GM12878 (cell line): ENCODE measurements at regions not wholly inside any gene's neighbourhood (a gene's known extent, or its start where the extent isn't known, plus 50 kb on each side); places are given as distances from the start of the nearest gene placed in this dataset.

Experiments used
- ATAC-seq: fragments of 200-7000 bp; cut with Tn5 transposase; 3 replicates; pipeline ENCODE4 v1.9.1; 2020; ENCODE audit warnings: mild to moderate bottlenecking, moderate library complexity
- BruUV-seq: library from RNA; stranded (reverse); fragments of 400-500 nt; replicated peaks from 2 replicates; lab custom pipeline; 2021; lab: Mats Ljungman, UMichigan
- CTCF ChIA-PET: fragments of 300-600 bp; sonication (Branson Sonifier 250); formaldehyde crosslinking; extraction: SDS; loops from one replicate; lab custom pipeline; 2021; ENCODE audit warnings: inconsistent platforms; lab: Yijun Ruan, JAX
- POLR2A ChIA-PET: fragments of 350-600 bp; formaldehyde crosslinking; extraction: SDS; loops from one replicate; lab custom pipeline; 2021; ENCODE audit warnings: inconsistent platforms; lab: Charles Lee
- RAD21 ChIA-PET: fragments of 300-600 bp; sonication (Branson Sonifier 250); formaldehyde crosslinking; loops from one replicate; lab custom pipeline; 2023; ENCODE audit warnings: antibody characterized with exemption; ENCODE audit not compliant: unreplicated experiment; lab: Charles Lee
- SMC1A ChIA-PET: fragments of 300-600 bp; sonication (Branson Sonifier 250); formaldehyde crosslinking; loops from one replicate; lab custom pipeline; 2023; ENCODE audit not compliant: unreplicated experiment, uncharacterized antibody; lab: Charles Lee
- DNase-seq: peaks from one replicate; pipeline ENCODE4 v3.0.0-alpha.2; 2011; ENCODE audit warnings: low read depth, low spot score
- FAIRE-seq: peaks from 3 replicates; lab custom pipeline; 2011; peaks lifted over from hg19 to GRCh38; lab: Jason Lieb, UNC
- H2AFZ ChIP-seq: 2 replicates; pipeline ENCODE4 v1.6.0; 2011; ENCODE audit warnings: low read depth, low read length, control low read depth; ENCODE audit not compliant: control insufficient read depth
- H3K27ac ChIP-seq: 2 replicates; pipeline ENCODE4 v1.5.1; 2011; ENCODE audit warnings: control low read depth; ENCODE audit not compliant: control insufficient read depth, insufficient read depth
- H3K27me3 ChIP-seq, 2 experiments: replicated peaks in 1 of 2; 2 replicates each; pipeline versions ENCODE4 v1.6.0 to v1.6.1; 2011; ENCODE audit warnings: low read length in 1 of 2; ENCODE audit not compliant: control insufficient read depth in 2 of 2, insufficient read depth in 2 of 2
- H3K36me3 ChIP-seq, 2 experiments: 2 replicates each; pipeline ENCODE4 v1.5.1; 2011; ENCODE audit warnings: low read length in 1 of 2; ENCODE audit not compliant: control insufficient read depth in 2 of 2, insufficient read depth in 2 of 2
- H3K4me1 ChIP-seq: 2 replicates; pipeline ENCODE4 v1.6.1; 2011; ENCODE audit warnings: mild to moderate bottlenecking, low read length, moderate library complexity, mixed read lengths; ENCODE audit not compliant: control insufficient read depth, insufficient read depth
- H3K4me2 ChIP-seq: 2 replicates; pipeline ENCODE4 v1.6.0; 2011; ENCODE audit warnings: control low read depth; ENCODE audit not compliant: control insufficient read depth, insufficient read depth
- H3K4me3 ChIP-seq: fragments of 200-600 bp; sonication (generic); 2 replicates; pipeline ENCODE4 v1.5.1; 2016
- H3K79me2 ChIP-seq: 2 replicates; pipeline ENCODE4 v1.6.0; 2011; ENCODE audit warnings: low read length; ENCODE audit not compliant: control insufficient read depth, insufficient read depth
- H3K9ac ChIP-seq: 2 replicates; pipeline ENCODE4 v1.8.0; 2011; ENCODE audit warnings: low read length, control low read depth, mixed read lengths; ENCODE audit not compliant: control insufficient read depth, insufficient read depth
- H3K9me3 ChIP-seq: replicated peaks from 3 replicates; pipeline ENCODE4 v1.5.1; 2011; ENCODE audit warnings: mild to moderate bottlenecking, low read length; ENCODE audit not compliant: control insufficient read depth, insufficient read depth
- H4K20me1 ChIP-seq: 2 replicates; pipeline ENCODE4 v1.6.0; 2011; ENCODE audit not compliant: control insufficient read depth, insufficient read depth
- BMI1 ChIP-seq: fragments of 450-650 bp; IDR thresholded peaks from 2 replicates; pipeline ENCODE4 v1.6.1; 2016; ENCODE audit warnings: mild to moderate bottlenecking, moderate library complexity, borderline replicate concordance
- CHD1 ChIP-seq: IDR thresholded peaks from 2 replicates; pipeline ENCODE4 v1.6.1; 2012; ENCODE audit warnings: low read depth, low read length, improper control_type of control experiment
- DPF2 ChIP-seq: fragments of 450-650 bp; IDR thresholded peaks from 2 replicates; pipeline ENCODE4 v1.6.1; 2017; ENCODE audit warnings: mild to moderate bottlenecking
- FOS ChIP-seq: IDR thresholded peaks from 3 replicates; pipeline ENCODE4 v1.6.1; 2011; ENCODE audit warnings: borderline replicate concordance; ENCODE audit not compliant: insufficient read length; ENCODE audit errors: extremely low read depth
- GATAD2B ChIP-seq: fragments of 450-650 bp; conservative IDR thresholded peaks from 2 replicates; pipeline ENCODE4 v1.6.1; 2017; ENCODE audit warnings: low read depth, mild to moderate bottlenecking, moderate library complexity
- HCFC1 ChIP-seq: fragments of 150-350 bp; IDR thresholded peaks from 2 replicates; pipeline ENCODE4 v1.6.1; 2014; ENCODE audit warnings: low read length
- HDGF ChIP-seq: fragments of 450-650 bp; IDR thresholded peaks from 2 replicates; pipeline ENCODE4 v1.6.1; 2016; ENCODE audit warnings: antibody characterized with exemption
- PKNOX1 ChIP-seq: fragments of 450-650 bp; IDR thresholded peaks from 2 replicates; pipeline ENCODE4 v1.6.1; 2016; ENCODE audit warnings: mild to moderate bottlenecking
- POLR2AphosphoS5 ChIP-seq: IDR thresholded peaks from 2 replicates; pipeline ENCODE4 v1.6.1; 2011; ENCODE audit warnings: mild to moderate bottlenecking, low read length, inconsistent platforms
- RB1 ChIP-seq: fragments of 450-650 bp; formaldehyde crosslinking; IDR thresholded peaks from 2 replicates; pipeline ENCODE4 v1.6.1; 2017; ENCODE audit warnings: mild to moderate bottlenecking, borderline replicate concordance
- RFX5 ChIP-seq: IDR thresholded peaks from 2 replicates; pipeline ENCODE4 v1.6.1; 2011; ENCODE audit warnings: low read depth, low read length, improper control_type of control experiment
- SREBF2 ChIP-seq: IDR thresholded peaks from 2 replicates; pipeline ENCODE4 v1.6.1; 2012; ENCODE audit warnings: mild to moderate bottlenecking, low read length
- TBL1XR1 ChIP-seq: IDR thresholded peaks from 2 replicates; pipeline ENCODE4 v1.6.1; 2012; ENCODE audit warnings: low read depth, low read length, improper control_type of control experiment
- ZBED1 ChIP-seq: IDR thresholded peaks from 2 replicates; pipeline ENCODE4 v1.6.1; 2016; ENCODE audit warnings: borderline replicate concordance
- WGBS: methylation state at CpG from one replicate; pipeline ENCODE4 v1.1.6; 2016; ENCODE audit warnings: low lambda C conversion rate; ENCODE audit not compliant: insufficient replicate concordance, insufficient coverage; ENCODE audit errors: missing lambda C conversion rate; 5-methylcytosine and 5-hydroxymethylcytosine counted together
- in situ Hi-C: fragments of 300-500 bp; cut with MboI; formaldehyde crosslinking; loops from 9 replicates; pipeline ENCODE4 v1.14.3; 2018; ENCODE audit warnings: mixed read lengths
- intact Hi-C: fragments of 100-400 bp; cut with micrococcal nuclease; formaldehyde crosslinking; loops from one replicate; pipeline ENCODE4 v1.14.2; 2022; ENCODE audit not compliant: unreplicated experiment
- TF ChIP-seq, protein P1 (sequence below): IDR thresholded peaks from 2 replicates; pipeline ENCODE4 v1.6.1; 2011; ENCODE audit warnings: low read depth, mild to moderate bottlenecking, low read length, moderate library complexity, borderline replicate concordance; ENCODE audit errors: extremely low read depth
- TF ChIP-seq, protein P2 (sequence below): fragments of 450-650 bp; conservative IDR thresholded peaks from 2 replicates; pipeline ENCODE4 v1.6.1; 2017; ENCODE audit warnings: mild to moderate bottlenecking, moderate library complexity
- TF ChIP-seq, protein P3 (sequence below): fragments of 450-650 bp; IDR thresholded peaks from 2 replicates; pipeline ENCODE4 v1.6.1; 2018; ENCODE audit warnings: borderline replicate concordance, mild to moderate bottlenecking; ENCODE audit not compliant: partially characterized antibody
- TF ChIP-seq, protein P4 (sequence below): fragments of 450-650 bp; formaldehyde crosslinking; IDR thresholded peaks from 2 replicates; pipeline ENCODE4 v1.4.0; 2022; ENCODE audit warnings: mild to moderate bottlenecking, moderate library complexity

- no peak for FAIRE-seq
- Histone ChIP-seq H3K9me3 (no peaks in the 10 kb centered on the region), H3K79me2 (no peaks in the 10 kb centered on the region), H3K27ac (no peak overlapping the region), H2AFZ (no peak overlapping the region), H3K36me3 (no peaks in the 10 kb centered on the region), H3K27me3 (peaks cover 0 to 2% of the 10 kb centered on the region in 2 experiments; a peak in 1 of 4 replicates), H4K20me1 (no peaks in the 10 kb centered on the region), H3K4me2 (no peak overlapping the region), H3K4me1 (no peaks in the 10 kb centered on the region), H3K4me3 (no peak overlapping the region), H3K9ac (no peak overlapping the region)
- SMC1A ChIA-PET: no interaction called here
- BruUV-seq: no TSS peak
- CTCF ChIA-PET: no interaction called here
- in situ Hi-C loops (no loop called here), intact Hi-C loops (no loop called here)
- no peak for DNase-seq
- no peak for ATAC-seq
- RAD21 ChIA-PET: no interaction called here
- POLR2A ChIA-PET: no interaction called here
- 6% methylated on average over 1 of the region's 1 CpG for WGBS
- TF ChIP-seq CHD1 (no peak), DPF2 (no peak), HDGF (no peak), ZBED1 (no peak), RFX5 (no peak), HCFC1 (no peak), POLR2AphosphoS5 (no peak), GATAD2B (no peak), RB1 (no peak), PKNOX1 (no peak), SREBF2 (no peak), BMI1 (no peak), FOS (no peak), TBL1XR1 (no peak)
- TF ChIP-seq, protein P1, sequence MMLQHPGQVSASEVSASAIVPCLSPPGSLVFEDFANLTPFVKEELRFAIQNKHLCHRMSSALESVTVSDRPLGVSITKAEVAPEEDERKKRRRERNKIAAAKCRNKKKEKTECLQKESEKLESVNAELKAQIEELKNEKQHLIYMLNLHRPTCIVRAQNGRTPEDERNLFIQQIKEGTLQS: no peak
- TF ChIP-seq, protein P2, sequence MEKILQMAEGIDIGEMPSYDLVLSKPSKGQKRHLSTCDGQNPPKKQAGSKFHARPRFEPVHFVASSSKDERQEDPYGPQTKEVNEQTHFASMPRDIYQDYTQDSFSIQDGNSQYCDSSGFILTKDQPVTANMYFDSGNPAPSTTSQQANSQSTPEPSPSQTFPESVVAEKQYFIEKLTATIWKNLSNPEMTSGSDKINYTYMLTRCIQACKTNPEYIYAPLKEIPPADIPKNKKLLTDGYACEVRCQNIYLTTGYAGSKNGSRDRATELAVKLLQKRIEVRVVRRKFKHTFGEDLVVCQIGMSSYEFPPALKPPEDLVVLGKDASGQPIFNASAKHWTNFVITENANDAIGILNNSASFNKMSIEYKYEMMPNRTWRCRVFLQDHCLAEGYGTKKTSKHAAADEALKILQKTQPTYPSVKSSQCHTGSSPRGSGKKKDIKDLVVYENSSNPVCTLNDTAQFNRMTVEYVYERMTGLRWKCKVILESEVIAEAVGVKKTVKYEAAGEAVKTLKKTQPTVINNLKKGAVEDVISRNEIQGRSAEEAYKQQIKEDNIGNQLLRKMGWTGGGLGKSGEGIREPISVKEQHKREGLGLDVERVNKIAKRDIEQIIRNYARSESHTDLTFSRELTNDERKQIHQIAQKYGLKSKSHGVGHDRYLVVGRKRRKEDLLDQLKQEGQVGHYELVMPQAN: no peak
- TF ChIP-seq, protein P3, sequence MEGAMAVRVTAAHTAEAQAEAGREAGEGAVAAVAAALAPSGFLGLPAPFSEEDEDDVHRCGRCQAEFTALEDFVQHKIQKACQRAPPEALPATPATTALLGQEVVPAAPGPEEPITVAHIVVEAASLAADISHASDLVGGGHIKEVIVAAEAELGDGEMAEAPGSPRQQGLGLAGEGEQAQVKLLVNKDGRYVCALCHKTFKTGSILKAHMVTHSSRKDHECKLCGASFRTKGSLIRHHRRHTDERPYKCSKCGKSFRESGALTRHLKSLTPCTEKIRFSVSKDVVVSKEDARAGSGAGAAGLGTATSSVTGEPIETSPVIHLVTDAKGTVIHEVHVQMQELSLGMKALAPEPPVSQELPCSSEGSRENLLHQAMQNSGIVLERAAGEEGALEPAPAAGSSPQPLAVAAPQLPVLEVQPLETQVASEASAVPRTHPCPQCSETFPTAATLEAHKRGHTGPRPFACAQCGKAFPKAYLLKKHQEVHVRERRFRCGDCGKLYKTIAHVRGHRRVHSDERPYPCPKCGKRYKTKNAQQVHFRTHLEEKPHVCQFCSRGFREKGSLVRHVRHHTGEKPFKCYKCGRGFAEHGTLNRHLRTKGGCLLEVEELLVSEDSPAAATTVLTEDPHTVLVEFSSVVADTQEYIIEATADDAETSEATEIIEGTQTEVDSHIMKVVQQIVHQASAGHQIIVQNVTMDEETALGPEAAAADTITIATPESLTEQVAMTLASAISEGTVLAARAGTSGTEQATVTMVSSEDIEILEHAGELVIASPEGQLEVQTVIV: no peak
- TF ChIP-seq, protein P4, sequence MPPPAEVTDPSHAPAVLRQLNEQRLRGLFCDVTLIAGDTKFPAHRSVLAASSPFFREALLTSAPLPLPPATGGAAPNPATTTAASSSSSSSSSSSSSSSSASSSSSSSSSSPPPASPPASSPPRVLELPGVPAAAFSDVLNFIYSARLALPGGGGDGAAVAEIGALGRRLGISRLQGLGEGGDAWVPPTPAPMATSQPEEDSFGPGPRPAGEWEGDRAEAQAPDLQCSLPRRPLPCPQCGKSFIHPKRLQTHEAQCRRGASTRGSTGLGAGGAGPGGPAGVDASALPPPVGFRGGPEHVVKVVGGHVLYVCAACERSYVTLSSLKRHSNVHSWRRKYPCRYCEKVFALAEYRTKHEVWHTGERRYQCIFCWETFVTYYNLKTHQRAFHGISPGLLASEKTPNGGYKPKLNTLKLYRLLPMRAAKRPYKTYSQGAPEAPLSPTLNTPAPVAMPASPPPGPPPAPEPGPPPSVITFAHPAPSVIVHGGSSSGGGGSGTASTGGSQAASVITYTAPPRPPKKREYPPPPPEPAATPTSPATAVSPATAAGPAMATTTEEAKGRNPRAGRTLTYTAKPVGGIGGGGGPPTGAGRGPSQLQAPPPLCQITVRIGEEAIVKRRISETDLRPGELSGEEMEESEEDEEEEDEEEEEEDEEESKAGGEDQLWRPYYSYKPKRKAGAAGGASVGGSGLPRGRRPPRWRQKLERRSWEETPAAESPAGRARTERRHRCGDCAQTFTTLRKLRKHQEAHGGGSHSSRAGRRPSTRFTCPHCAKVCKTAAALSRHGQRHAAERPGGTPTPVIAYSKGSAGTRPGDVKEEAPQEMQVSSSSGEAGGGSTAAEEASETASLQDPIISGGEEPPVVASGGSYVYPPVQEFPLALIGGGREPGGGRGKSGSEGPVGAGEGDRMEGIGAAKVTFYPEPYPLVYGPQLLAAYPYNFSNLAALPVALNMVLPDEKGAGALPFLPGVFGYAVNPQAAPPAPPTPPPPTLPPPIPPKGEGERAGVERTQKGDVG: no peak
These were observed 273.4 kb downstream of the HAUS1 start for GRCh38 chr18:46377557-46377956.
